GM18909 (cell line): ENCODE measurements at regions not wholly inside any gene's neighbourhood (a gene's known extent, or its start where the extent isn't known, plus 50 kb on each side); places are given as distances from the start of the nearest gene placed in this dataset.
"Not testable (repeated sequence)": the region's sequence is repeated elsewhere in the genome, so short reads cannot be mapped to it uniquely, and the experiment has no call there.

ENCODE experiments used
- ATAC-seq: cut with Tn5 transposase; IDR thresholded peaks from one replicate; pipeline ENCODE4 v1.9.1; 2021; ENCODE audit warnings: mild to moderate bottlenecking; ENCODE audit not compliant: unreplicated experiment, poor library complexity

GRCh38 chr2:89198026-89198425, 506.6 kb downstream of the RPIA start:
- ATAC-seq: not testable (repeated sequence)

- ATAC-seq: not testable (repeated sequence)
These were observed 508.2 kb downstream of the RPIA start for GRCh38 chr2:89199453-89200246.

- not testable (repeated sequence) for ATAC-seq
These were observed 508.7 kb downstream of the RPIA start for GRCh38 chr2:89200247-89200527.

- ATAC-seq: not testable (repeated sequence)
These were observed 511.0 kb downstream of the RPIA start for GRCh38 chr2:89202518-89202917.

DNA sequence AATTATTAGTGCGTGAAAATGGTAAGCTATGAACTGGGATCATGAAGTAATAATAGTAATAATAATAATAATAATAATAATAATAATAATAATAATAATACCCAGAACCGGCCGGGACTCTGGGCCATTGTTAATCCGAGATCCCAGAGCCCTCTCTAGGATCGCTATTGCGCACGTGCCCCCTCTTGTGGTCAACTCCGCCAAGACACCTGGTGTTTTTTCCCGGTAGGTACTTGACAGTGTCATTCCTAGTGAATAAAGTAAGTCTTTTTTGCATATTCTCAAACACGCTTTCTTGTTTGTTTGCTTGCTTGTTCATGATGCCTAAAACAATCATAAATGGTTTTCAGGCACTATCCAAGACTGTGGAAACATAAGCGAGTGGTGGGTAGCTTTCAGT, 513.7 kb downstream of the RPIA start:
- ATAC-seq: peak; percentile 77

GRCh38 chr2:89208144-89208932, 516.9 kb downstream of the RPIA start:
- ATAC-seq: not testable (repeated sequence)

- ATAC-seq: peak; percentile 64
These were observed 521.7 kb downstream of the RPIA start for GRCh38 chr2:89213151-89213550.

DNA sequence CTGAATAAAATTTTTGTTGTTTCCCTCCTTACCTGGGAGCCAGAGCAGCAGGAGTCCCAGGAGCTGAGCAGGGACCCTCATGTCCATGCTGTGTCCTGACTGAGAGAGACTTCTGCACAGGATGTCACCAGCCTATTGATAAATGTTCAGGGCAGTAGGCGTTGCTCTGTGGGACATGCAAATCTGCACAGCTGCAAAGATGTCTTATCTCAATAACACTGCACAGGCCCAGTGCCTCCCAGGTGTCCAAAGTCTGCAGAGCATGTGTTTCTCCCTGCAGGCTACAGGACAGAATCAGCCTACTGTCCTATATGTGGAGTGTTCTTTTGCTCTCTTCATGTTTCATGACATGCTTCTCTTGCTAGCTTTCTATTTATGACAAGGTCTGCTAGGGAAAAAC, 522.3 kb downstream of the RPIA start:
- ATAC-seq: not testable (repeated sequence)

- ATAC-seq: not testable (repeated sequence)
These were observed 530.0 kb downstream of the RPIA start for GRCh38 chr2:89221474-89221873.

DNA sequence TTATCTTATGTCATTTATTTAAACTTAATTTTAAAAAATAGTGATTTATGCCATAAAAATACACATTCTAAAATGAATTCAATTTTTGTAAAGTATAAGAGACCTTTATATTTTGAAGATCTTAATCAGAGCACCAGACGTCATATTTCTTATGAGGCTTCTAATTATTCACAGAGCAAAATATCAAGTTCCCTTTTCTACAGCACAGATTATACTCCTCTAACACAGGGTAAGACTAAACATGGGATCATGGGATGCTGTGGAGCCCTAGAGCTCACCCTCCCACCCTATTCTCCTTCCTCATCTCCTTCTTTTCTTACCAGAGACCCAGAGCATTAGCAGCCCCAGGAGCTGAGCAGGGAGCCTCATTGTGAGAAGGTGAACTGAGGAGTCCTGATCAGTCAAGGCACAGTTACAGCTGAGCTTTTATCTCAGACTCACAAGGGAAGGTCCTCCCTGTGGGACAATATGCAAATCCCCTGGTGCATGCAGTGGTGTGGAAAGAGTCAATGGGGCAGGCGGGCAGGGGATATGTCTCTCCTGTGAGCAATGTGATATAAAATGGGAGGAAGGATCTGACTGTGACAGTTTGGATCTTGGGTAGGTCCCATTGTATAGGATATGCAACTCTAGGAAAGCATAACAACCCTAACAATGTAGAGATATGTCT, 530.7 kb downstream of the RPIA start:
- ATAC-seq: not testable (repeated sequence)

GRCh38 chr2:89224803-89225202, 533.3 kb downstream of the RPIA start:
- not testable (repeated sequence) for ATAC-seq

DNA sequence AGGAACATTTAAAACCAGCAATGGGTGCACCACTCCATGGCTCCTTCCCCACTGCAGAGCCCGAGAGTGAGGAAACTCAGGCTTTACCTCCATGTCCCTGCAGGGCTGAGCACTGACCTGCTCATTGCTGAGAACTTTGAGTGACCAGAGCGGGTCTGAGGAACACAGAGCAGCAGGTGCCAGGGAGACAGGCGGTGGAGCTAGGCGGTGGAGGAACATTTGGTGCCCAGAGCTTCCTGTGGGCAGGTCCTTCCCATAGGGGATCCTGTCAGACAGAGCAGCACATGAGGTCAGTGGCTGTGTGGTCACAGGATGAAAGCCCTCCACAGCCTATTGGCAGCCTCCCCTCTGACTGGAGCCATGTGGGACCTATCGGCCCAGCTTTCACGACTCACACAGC, 538.5 kb downstream of the RPIA start:
- ATAC-seq: not testable (repeated sequence)

DNA sequence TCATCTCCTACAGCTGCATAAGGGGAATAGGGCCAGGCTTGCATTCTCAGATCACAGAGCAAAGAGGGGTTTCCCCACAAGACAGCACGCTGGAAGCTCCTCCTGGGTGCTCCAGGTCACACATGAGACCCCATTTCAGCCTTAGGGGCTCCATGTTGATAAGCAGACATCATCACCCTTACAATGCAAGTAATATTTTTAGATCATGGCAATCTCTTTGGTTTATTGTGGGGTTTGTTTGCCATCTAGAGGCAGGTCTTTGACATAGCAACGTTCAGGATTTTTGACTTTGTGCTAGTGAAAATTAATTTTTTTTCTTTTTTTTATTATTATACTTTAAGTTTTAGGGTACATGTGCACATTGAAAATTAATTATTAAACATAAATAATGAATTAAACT, 539.8 kb downstream of the RPIA start:
- not testable (repeated sequence) for ATAC-seq

GRCh38 chr2:89233931-89234330, 542.5 kb downstream of the RPIA start:
- ATAC-seq: not testable (repeated sequence)

DNA sequence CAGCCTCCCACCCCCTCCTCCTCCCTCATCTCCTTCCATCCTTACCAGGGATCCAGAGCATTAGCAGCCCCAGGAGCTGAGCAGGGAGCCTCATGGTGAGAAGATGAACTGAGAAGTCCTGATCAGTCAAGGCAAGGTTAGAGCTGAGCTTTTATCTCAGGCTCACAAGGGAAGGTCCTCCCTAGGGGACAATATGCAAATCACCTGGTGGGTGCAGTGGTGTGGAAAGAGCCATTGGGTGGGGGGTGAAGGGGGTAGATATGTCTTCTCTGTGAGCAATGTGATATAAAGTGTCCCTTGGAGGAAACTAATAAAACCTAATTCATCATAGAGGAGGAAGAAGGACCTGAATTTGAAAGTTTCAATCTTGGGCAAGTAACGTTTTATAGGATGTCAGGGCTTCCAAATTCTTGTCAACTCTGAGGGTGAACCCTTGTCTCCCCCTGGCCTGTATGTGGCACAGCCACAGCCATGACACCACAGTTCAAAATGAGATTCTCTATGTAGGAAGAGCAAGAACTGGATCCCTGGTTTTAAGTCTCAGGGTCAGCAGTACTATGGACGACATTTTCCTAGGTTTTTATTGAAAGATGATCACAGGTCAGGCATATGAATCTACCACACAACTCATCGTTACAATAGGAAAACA, 543.5 kb downstream of the RPIA start:
- not testable (repeated sequence) for ATAC-seq

DNA sequence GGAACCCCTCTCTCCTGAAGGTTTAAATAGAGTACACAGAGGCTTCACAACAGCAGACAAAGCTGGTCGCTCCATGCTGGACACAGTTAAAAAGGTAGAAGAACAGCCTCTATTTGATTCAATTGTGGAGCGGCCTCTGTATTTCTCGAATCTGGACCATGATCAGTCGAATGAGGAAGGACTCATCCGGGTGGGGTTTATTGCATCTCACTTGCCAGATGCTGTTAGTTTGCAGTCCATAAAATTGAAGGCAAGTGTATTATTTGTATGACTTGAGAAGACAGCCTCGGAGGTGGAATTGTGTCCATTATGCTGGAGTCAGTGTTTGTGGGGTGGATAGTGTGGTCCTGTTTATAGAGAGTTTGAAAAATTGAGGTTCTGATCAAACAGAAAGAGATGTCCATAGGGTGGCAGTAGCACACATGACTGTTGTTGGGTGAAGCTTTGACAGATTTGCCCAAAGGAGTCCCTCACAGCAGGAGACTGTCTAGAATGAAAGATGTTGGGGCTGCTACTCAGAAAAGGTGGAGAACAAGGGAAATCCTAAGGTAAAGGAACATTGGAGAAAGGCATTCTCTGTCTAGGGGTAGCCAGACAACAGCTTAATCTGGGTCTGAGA, 545.5 kb downstream of the RPIA start:
- ATAC-seq: not testable (repeated sequence)

DNA sequence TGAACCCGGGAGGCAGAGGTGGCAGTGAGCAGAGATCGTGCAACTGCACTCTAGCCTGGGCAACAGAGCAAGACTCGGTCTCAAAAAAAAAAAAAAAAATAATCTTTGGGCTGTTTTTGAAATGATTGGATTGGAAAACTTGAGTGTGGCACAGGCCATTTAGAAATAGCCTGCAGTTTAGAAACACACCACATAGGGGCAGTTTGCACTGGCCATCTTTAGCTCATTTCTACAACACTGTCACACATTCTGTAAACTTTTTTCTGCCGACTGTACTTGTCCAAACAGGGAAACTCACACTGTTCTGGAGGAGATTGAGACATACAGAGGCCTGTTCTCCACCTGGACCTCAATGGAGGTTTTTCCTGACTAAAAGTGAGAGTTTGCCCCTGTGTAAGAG, 546.3 kb downstream of the RPIA start:
- ATAC-seq: not testable (repeated sequence)

DNA sequence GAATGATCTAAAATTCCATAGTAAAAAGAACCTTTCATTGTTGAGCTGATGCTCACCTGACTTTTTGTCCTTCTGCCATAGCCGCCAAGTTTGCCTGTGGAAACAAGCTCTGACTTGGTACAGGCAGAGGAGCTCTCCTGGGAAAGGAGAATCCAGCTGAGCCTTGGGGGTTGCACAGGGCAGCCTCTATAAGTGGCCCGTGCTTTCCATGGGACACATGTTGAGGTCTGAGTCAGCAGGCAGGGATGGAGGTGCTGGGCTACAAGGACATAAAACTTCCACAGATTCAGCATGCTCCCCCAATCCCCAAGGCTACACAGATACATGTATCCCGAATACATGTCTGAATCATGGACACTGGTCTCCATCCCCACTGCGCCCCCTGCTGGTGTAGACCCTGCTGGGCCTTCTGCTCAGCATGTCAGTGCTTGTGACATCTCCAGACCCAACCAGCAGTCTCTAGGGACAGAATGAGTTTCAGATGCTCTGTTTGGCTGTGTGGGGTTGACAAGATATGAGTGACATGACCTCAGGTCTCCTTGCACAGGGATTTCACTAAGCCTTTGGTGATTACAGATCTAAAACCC, 551.7 kb downstream of the RPIA start:
- ATAC-seq: peak; percentile 98

GRCh38 chr2:89244407-89244806, 552.9 kb downstream of the RPIA start:
- not testable (repeated sequence) for ATAC-seq

- not testable (repeated sequence) for ATAC-seq
These were observed 554.0 kb downstream of the RPIA start for GRCh38 chr2:89245478-89245877.
